ENCODE measurements at regions not wholly inside any gene's neighbourhood (a gene's known extent, or its start where the extent isn't known, plus 50 kb on each side); places are given as distances from the start of the nearest gene placed in this dataset.

DNA sequence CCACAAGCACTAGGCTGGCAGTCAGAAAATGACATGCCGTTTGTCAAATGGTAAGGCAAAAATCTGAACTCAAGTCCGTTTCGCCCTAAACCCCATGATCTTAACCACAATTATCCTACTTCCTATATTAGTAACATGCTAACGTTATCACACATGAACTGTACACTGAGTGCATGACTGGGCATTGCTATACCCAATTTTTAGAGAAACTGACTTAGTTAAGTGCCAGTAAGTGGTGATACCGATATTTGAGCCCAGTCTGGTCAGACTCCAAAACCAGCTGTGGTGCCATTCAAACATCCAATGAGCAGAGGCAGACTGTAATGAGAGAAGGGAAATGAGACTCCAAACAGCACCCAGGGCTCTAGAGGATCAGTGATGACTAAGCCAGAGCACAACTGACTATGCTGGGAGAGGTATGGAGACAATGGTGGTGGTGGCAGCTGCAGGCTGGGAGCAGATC lies 311.7 kb upstream of the PKDCC start:
- intact Hi-C loops (cut with DNase I): no loop called here
- ATAC-seq (peak in 1 of 2 donors; percentile 42), DNase-seq (no peak)

DNA sequence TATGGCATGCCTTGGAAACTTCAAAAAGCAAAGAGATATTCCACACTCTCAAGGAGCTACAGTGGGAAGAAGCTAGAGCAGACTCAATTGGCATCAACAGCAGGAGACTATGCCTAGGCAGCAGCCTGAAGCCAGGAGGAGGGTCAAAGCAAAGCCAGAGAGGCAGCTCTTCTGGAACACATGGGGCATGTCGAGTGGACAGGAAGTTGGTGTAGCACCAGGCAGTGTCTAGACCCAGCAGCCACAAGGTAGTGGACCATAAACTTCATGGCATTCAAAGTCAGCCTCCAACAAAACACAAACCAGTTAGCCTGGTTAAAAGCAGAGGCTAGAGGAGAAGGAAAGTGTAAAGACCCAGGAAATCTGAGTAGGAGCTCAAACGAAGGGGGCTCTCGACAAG lies 311.2 kb upstream of the PKDCC start:
- ATAC-seq: peak; percentile 21 to 23
- intact Hi-C loops (cut with DNase I): no loop called here
- no peak for DNase-seq

- ATAC-seq (peak in 1 of 2 donors; percentile 62), DNase-seq (no peak)
- intact Hi-C loops (cut with DNase I): no loop called here
Observed at GRCh38 chr2:41737888-41738287, 309.9 kb upstream of the PKDCC start.

GRCh38 chr2:41741951-41742595 lies 305.7 kb upstream of the PKDCC start:
- intact Hi-C loops (cut with DNase I): no loop called here

DNA sequence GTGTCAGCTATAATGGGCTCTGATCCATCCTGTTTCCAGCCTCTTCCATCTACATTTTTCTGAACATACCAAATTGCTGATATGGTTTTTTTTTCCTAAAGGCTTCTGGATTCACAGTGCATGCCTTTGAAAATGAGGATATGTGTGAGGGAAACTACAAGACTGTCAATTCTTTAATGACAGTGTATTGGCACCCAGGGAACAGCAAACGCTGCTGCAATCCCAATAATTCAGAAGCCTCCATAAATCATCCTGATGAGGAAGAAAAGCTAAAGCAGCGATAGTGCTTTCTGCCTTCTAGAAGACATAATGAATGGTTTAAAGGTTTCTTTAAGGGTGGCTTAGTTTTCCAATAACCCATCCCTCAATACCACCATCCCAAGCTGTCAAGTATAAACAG lies 304.5 kb upstream of the PKDCC start:
- intact Hi-C loops (cut with DNase I): no loop called here
- ATAC-seq (no peak), DNase-seq (no peak)

More at GRCh38 chr2:41741951-41742595, 305.7 kb upstream of the PKDCC start:
- DNase-seq (no peak), ATAC-seq (no peak)

DNA sequence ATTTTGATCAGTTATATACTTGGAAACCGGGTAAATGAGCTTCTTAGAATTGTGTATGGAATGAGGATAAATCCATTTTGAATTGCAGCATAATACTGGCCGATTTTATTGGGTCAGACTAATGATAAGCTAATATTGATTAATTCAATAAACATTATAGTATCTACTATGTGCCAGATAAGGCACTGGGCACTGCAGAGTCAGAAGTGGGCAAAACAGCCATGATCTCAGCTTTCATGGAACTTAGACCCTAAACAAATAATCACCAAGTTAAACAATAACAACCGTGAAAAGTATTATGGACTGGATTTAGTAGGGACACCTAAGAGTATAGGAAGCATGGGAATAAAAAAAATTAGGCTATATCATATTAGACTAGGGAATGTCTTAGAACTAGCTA lies 297.0 kb upstream of the PKDCC start:
- ATAC-seq (no peak), DNase-seq (no peak)
- intact Hi-C loops (cut with DNase I): no loop called here

DNA sequence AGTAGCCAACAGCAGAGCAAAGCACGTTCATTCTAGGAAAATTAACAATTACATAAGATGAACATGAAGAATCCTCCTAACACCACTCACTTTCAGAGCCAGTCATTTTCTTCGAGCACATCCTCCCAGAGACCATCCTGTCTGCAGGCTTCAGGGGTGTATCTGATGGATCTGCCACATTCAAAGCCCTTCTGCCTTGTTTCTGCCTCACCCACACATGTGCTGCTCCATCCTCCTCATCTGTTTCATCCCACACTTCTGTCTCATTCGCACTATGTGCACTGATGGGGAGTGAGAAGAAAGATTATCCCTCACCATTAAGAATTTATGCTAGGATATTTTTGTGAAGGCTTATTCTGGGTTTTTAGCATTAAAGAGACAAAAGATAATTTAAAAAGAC lies 287.9 kb upstream of the PKDCC start:
- DNase-seq: no peak
- no peak for ATAC-seq
- intact Hi-C loops (cut with DNase I): no loop called here

GRCh38 chr2:41763141-41763540 lies 284.7 kb upstream of the PKDCC start:
- DNase-seq (no peak), ATAC-seq (no peak)
- intact Hi-C loops (cut with DNase I): no loop called here

- no peak for DNase-seq
- peak in 1 of 2 donors; percentile 33 for ATAC-seq
- intact Hi-C loops (cut with DNase I): no loop called here
Observed at GRCh38 chr2:41764131-41764530, 283.7 kb upstream of the PKDCC start.

- ATAC-seq (no peak), DNase-seq (no peak)
- intact Hi-C loops (cut with DNase I): no loop called here
Observed at GRCh38 chr2:41764919-41765318, 282.9 kb upstream of the PKDCC start.

- peak; percentile 38 to 64 for ATAC-seq
- intact Hi-C loops (cut with DNase I): no loop called here
- DNase-seq: no peak
Observed at GRCh38 chr2:41768310-41768709, 279.5 kb upstream of the PKDCC start.

DNA sequence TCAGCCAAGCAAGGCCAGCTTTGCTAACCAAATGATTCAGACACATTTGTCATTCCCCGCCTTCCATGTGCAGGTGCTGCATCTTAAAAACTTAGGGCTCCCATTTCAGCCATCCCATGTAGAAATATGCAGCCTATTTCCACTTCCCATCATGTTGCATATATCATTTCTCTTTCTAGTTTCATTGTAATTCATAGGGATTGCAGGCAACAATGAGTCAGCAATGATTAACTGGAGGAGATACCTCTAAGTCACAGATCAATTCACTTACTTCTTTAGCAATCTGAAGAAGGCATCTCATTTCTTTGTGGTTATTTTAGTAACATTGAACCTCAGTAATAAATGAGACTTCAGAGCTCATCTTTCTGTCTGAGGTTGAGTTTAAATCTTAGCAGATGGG lies 276.1 kb upstream of the PKDCC start:
- DNase-seq: no peak
- ATAC-seq: no peak
- intact Hi-C loops (cut with DNase I): no loop called here

- ATAC-seq: no peak
- intact Hi-C loops (cut with DNase I): no loop called here
- no peak for DNase-seq
Observed at GRCh38 chr2:41772697-41773096, 275.1 kb upstream of the PKDCC start.

- DNase-seq (no peak), ATAC-seq (no peak)
- intact Hi-C loops (cut with DNase I): no loop called here
Observed at GRCh38 chr2:41774011-41774605, 273.7 kb upstream of the PKDCC start.

GRCh38 chr2:41775366-41776025 lies 272.3 kb upstream of the PKDCC start:
- intact Hi-C loops (cut with DNase I): no loop called here
- ATAC-seq: no peak
- DNase-seq: no peak

DNA sequence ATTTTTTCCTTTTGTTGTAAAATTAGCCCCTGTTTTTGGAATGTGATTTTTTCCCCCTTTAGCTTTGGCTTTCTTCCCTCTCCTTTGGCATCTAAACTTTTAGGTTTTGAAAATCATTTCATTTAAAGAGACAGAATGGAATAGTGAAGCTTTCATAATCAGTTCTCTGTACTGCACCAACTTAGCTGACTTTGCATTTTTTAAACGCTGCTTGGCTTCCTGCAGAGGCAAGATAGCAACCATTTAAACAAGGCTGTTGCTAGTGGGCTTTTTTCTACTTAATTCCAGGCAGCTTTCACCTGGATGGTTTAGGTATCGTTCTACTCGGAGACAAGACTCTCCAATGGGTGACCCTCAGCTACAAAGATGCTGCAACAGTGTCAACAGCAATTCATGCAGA lies 267.9 kb upstream of the PKDCC start:
- intact Hi-C loops (cut with DNase I): loop anchor here in 1 of 2 donors (10.0 kb wide), 1 partner anchor 365 kb away; no protein-coding TSS in a partner anchor
- DNase-seq (no peak), ATAC-seq (no peak)

- DNase-seq: no peak
- ATAC-seq: peak in 1 of 2 donors; percentile 23
- intact Hi-C loops (cut with DNase I): loop anchor here in 1 of 2 donors (10.0 kb wide), 1 partner anchor 368 kb away; no protein-coding TSS in a partner anchor
Observed at GRCh38 chr2:41782306-41783158, 265.3 kb upstream of the PKDCC start.

DNA sequence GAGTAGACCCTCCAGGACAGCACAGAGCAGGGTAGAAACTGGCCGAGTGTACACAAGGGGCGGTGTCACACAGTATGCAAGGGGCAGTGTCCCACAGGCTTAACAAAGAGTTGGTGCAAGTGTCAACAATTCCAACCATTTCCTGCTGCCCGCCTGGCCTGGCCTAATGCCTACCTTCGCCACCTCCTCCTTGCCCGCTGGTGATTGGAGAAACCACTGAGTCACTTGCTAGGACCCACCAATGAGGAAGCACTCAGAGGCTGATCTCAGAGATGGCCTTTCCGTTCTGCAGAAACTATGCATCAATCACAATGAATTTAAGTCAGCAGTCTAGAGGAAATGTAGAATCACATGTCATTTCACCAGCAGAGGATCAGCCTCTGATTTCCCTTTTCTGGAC lies 263.3 kb upstream of the PKDCC start:
- intact Hi-C loops (cut with DNase I): loop anchor here in 1 of 2 donors (10.0 kb wide), 1 partner anchor 370 kb away; no protein-coding TSS in a partner anchor
- DNase-seq (no peak), ATAC-seq (no peak)

DNA sequence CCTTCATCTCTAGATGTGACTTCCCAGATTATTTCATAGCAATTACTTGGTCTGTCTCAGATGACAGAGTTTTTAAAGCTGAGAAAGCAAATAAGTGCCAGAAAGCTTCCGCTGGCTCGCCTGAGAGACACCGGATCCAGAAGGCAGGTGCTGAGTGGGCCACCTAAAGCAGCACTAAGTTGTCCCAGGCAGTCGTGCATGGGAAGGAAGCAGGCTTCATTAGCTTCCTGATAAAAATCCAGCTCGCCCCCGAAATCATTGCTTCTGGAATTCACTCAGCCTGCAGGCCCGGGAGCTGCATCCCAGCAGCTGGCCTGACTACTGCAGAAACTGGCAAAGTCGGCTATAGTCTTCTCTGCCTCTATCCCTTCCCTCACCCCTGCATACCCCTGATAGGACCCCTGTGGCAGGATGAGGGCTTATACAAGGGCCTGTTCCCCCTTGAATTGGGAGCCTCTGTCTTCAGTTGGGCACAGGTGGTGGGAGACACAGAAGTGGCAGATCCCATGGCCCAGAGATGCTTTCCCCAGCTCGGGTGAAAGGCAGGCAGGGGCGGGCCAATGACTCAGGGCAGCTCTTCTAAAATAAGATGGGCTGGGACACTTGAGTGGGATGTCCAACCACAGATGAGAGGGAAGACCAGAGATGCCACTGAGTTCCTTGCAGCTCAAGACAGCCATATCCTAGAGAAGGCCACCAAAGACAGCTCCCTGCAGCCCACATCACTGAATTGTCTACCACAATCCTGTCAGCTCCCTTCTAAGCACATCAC lies 262.4 kb upstream of the PKDCC start:
- DNase-seq (no peak), ATAC-seq (no peak)
- intact Hi-C loops (cut with DNase I): loop anchor here in 1 of 2 donors (5.0 to 10.0 kb wide), 2 partner anchors 371 to 1873 kb away; no protein-coding TSS in a partner anchor

All from left cardiac atrium (tissue), 4 donors.